HepG2 (cell line): ENCODE measurements at regions not wholly inside any gene's neighbourhood (a gene's known extent, or its start where the extent isn't known, plus 50 kb on each side); places are given as distances from the start of the nearest gene placed in this dataset.

Experiments
- BRF2 ChIP-seq: sonication (generic); formaldehyde crosslinking; IDR thresholded peaks from 2 replicates; pipeline ENCODE4 v1.8.1; 2022; ENCODE audit warnings: mild to moderate bottlenecking, missing genetic modification reagents
- CHCHD3 ChIP-seq: sonication (generic); formaldehyde crosslinking; IDR thresholded peaks from 2 replicates; pipeline ENCODE4 v1.8.0; 2022; ENCODE audit warnings: mild to moderate bottlenecking, missing genetic modification reagents, moderate library complexity
- DBP ChIP-seq: sonication (generic); formaldehyde crosslinking; IDR thresholded peaks from 2 replicates; pipeline ENCODE4 v1.4.0; 2020; ENCODE audit warnings: missing genetic modification reagents; ENCODE audit errors: not compliant biosample characterization
- ERF ChIP-seq: IDR thresholded peaks from 2 replicates; pipeline ENCODE4 v1.6.1; 2018; ENCODE audit warnings: missing biosample characterization, missing genetic modification reagents
- ISX ChIP-seq: sonication (generic); formaldehyde crosslinking; conservative IDR thresholded peaks from 2 replicates; pipeline ENCODE4 v1.5.0; 2020; ENCODE audit warnings: missing genetic modification reagents
- MEIS2 ChIP-seq: sonication (generic); formaldehyde crosslinking; IDR thresholded peaks from 2 replicates; pipeline ENCODE4 v1.9.0; 2021; ENCODE audit warnings: mild to moderate bottlenecking, missing genetic modification reagents
- PAF1 ChIP-seq: IDR thresholded peaks from 2 replicates; pipeline ENCODE4 v1.6.1; 2016; ENCODE audit warnings: missing genetic modification reagents, missing compliant biosample characterization
- SUZ12 ChIP-seq: fragments of 150-350 bp; IDR thresholded peaks from 2 replicates; pipeline ENCODE4 v1.6.1; 2014; ENCODE audit warnings: low read depth, low read length
- TEF ChIP-seq: sonication (generic); formaldehyde crosslinking; IDR thresholded peaks from 2 replicates; pipeline ENCODE4 v1.5.0; 2020; ENCODE audit warnings: missing genetic modification reagents
- ZNF292 ChIP-seq: sonication (generic); formaldehyde crosslinking; IDR thresholded peaks from 2 replicates; pipeline ENCODE4 v1.8.1; 2022; ENCODE audit warnings: mild to moderate bottlenecking, low read depth, missing genetic modification reagents, borderline replicate concordance
- ZNF564 ChIP-seq: sonication (generic); formaldehyde crosslinking; IDR thresholded peaks from 2 replicates; pipeline ENCODE4 v1.8.1; 2023; ENCODE audit warnings: mild to moderate bottlenecking, missing genetic modification reagents
- ZNF660 ChIP-seq: sonication (generic); formaldehyde crosslinking; IDR thresholded peaks from 2 replicates; pipeline ENCODE4 v1.5.1; 2020; ENCODE audit warnings: mild to moderate bottlenecking, low read depth, missing genetic modification reagents, borderline replicate concordance
- ZNF747 ChIP-seq: sonication (generic); formaldehyde crosslinking; IDR thresholded peaks from 2 replicates; pipeline ENCODE4 v1.8.1; 2023; ENCODE audit warnings: missing genetic modification reagents, mild to moderate bottlenecking, borderline replicate concordance
- ZNF784 ChIP-seq: sonication (generic); formaldehyde crosslinking; IDR thresholded peaks from 2 replicates; pipeline ENCODE4 v1.5.1; 2020; ENCODE audit warnings: missing genetic modification reagents, mild to moderate bottlenecking, borderline replicate concordance

DNA sequence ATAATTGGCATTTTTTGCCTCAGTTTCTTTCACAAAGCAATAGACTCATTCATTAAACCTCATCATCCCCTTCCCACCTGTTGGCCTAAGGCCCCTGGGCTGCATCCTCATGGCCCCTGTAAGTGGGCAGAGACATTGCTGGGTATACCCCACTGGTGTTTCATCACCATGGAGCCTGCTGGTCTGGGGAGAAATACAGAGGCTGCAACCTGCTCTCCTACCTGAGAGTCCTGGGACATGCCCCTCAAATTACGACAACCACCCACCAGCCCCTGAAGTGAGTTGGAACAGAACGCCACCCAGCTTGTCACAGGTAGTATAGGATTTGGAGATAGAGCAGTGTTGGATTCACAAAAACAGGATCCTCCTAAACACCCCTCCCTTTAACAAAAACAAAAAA lies 190.8 kb downstream of the ANKRD60 start (continued):
- TF ChIP-seq BRF2 (no peak), PAF1 (CRISPR knock-in tag) (no peak), ZNF660 (CRISPR knock-in tag) (no peak), ERF (no peak), ZNF784 (CRISPR knock-in tag) (no peak), CHCHD3 (CRISPR knock-in tag) (no peak), DBP (CRISPR knock-in tag) (no peak), TEF (CRISPR knock-in tag) (no peak), ZNF292 (CRISPR knock-in tag) (no peak), MEIS2 (no peak), SUZ12 (no peak), ZNF747 (CRISPR knock-in tag) (no peak), ISX (CRISPR knock-in tag) (no peak), ZNF564 (CRISPR knock-in tag) (no peak)
